AG04450 (cell line): ENCODE measurements at regions not wholly inside any gene's neighbourhood (a gene's known extent, or its start where the extent isn't known, plus 50 kb on each side); places are given as distances from the start of the nearest gene placed in this dataset.

Experiments
- CTCF ChIA-PET: fragments of 300-600, 350-600 bp; formaldehyde crosslinking; extraction: SDS; loops from one replicate; lab custom pipeline; 2022; ENCODE audit warnings: antibody characterized with exemption, inconsistent platforms; lab: Charles Lee
- POLR2A ChIA-PET: fragments of 350-600 bp; formaldehyde crosslinking; extraction: SDS; loops from one replicate; lab custom pipeline; 2021; ENCODE audit warnings: antibody characterized with exemption, inconsistent platforms; lab: Yijun Ruan, JAX
- DNase-seq: peaks from one replicate; pipeline ENCODE4 v3.0.0-alpha.2; 2011; ENCODE audit warnings: low read depth, low spot score
- H3K27ac ChIP-seq: one replicate; pipeline ENCODE4 v1.5.1; 2012; ENCODE audit warnings: low read depth, low read length, control low read depth
- H3K27me3 ChIP-seq: one replicate; pipeline ENCODE4 v1.6.0; 2012; ENCODE audit warnings: low read length; ENCODE audit not compliant: control insufficient read depth, insufficient read depth
- H3K4me3 ChIP-seq: 2 replicates; pipeline ENCODE4 v1.5.1; 2011; ENCODE audit warnings: mild to moderate bottlenecking, low read depth, low read length, control low read depth
- H3K9me3 ChIP-seq: 2 replicates; pipeline ENCODE4 v1.5.1; 2012; ENCODE audit warnings: low read length; ENCODE audit not compliant: control insufficient read depth, insufficient read depth
- CTCF ChIP-seq: IDR thresholded peaks from 2 replicates; pipeline ENCODE4 v1.5.1; 2011; ENCODE audit warnings: low read depth, low read length, control low read depth, inconsistent platforms

- POLR2A ChIA-PET, result no interaction called here
Measured at GRCh38 chr17:13825526-13826040, 223.9 kb upstream of the HS3ST3A1 start.

DNA sequence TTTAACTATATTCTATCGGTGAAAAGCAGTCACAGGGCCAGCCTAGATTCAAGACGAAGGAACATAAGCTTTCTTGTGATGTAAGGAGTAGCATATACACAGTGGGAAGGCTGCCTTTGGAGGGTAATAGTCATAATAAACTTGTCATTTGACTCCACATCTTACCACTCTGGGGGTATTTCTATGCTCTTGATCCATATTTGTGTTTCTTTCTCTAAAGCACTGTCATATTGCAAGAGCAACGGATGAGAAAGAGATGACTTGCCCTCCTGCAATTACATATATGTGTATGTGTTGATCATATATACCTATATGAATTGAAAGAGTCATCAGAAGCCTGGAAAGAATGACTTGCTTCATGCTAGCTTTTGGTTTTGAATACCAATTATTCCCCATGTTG is 225.4 kb upstream of the HS3ST3A1 start:
- H3K27me3 ChIP-seq, result no peaks in the 10 kb centered on the region
- TF ChIP-seq CTCF, result no peak
- POLR2A ChIA-PET, result interaction anchor here (0.7 kb wide), 1 partner anchor 8 kb away, joined by 3 read pairs; no protein-coding TSS in a partner anchor
- CTCF ChIA-PET, result interaction anchor here (0.6 kb wide), 1 partner anchor 1394 kb away, joined by 4 read pairs; no protein-coding TSS in a partner anchor
- no peak overlapping the region for H3K27ac ChIP-seq
- no peak for DNase-seq
- no peak overlapping the region for H3K4me3 ChIP-seq
- H3K9me3 ChIP-seq, result no peaks in the 10 kb centered on the region

More at GRCh38 chr17:13825526-13826040, 223.9 kb upstream of the HS3ST3A1 start:
- Histone ChIP-seq H3K27me3 (no peaks in the 10 kb centered on the region), H3K9me3 (no peaks in the 10 kb centered on the region), H3K27ac (no peak overlapping the region), H3K4me3 (no peak overlapping the region)
- TF ChIP-seq CTCF, result no peak
- CTCF ChIA-PET, result no interaction called here
- no peak for DNase-seq

DNA sequence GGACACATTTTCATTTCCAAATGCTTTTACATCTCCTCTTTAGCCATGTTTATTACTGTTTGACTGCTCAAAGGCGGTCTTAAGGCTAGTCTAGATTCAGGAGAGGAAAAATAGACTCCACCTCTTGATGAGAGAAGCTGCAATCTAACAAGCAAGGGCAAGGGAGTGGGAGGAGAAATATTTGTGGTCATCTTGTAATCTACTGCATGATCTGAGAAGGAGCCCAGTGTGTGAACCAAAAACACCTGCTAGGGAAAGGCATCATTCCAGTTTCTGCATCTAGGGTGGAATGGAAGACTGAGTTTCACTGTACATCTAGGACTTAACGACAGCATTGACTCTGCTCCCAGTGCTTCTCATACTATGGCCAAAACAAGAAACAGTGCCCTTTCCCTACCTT is 232.2 kb upstream of the HS3ST3A1 start:
- CTCF ChIA-PET, result no interaction called here
- POLR2A ChIA-PET, result no interaction called here

DNA sequence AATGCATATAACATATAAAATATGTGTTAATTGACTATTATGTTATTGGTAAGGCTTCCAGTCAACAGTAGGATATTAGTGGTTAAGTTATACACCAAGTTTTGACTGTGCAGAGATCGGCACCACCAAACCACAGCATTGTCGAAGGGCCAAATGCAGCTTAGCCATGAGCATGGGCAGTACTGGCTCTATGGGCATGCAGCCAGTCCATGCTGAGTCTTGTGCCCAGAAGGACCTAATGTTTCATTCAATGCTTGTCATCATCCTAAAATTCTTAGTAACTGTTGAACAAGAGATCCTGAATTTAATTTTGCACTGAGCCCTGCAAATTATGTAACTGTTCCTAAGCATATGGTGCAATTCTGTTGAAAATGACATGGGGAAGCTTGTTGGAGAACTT is 233.4 kb upstream of the HS3ST3A1 start:
- DNase-seq, result no peak
- Histone ChIP-seq H3K4me3 (no peak overlapping the region), H3K27me3 (no peaks in the 10 kb centered on the region), H3K27ac (no peak overlapping the region), H3K9me3 (no peaks in the 10 kb centered on the region)
- ChIA-PET POLR2A (interaction anchor here (0.5 kb wide), 1 partner anchor 8 kb away, joined by 3 read pairs; no protein-coding TSS in a partner anchor), CTCF (no interaction called here)
- no peak for TF ChIP-seq CTCF

More for the DNA sequence above, 232.2 kb upstream of the HS3ST3A1 start:
- Histone ChIP-seq H3K27ac (no peak overlapping the region), H3K4me3 (no peak overlapping the region), H3K9me3 (no peaks in the 10 kb centered on the region), H3K27me3 (no peaks in the 10 kb centered on the region)
- no peak for TF ChIP-seq CTCF
- no peak for DNase-seq

GRCh38 chr17:13837417-13837816 is 231.9 kb upstream of the COX10 start:
- ChIA-PET POLR2A (no interaction called here), CTCF (interaction anchor here (0.6 to 0.7 kb wide), 3 partner anchors 11 to 967 kb away, joined by 3 to 8 read pairs (median 3); no protein-coding TSS in a partner anchor)
- H3K27me3 ChIP-seq, result no peaks in the 10 kb centered on the region
- no peaks in the 10 kb centered on the region for H3K9me3 ChIP-seq
- H3K4me3 ChIP-seq, result no peak overlapping the region
- H3K27ac ChIP-seq, result no peak overlapping the region
- TF ChIP-seq CTCF, result no peak
- DNase-seq, result no peak
